ENCODE measurements at regions not wholly inside any gene's neighbourhood (a gene's known extent, or its start where the extent isn't known, plus 50 kb on each side); places are given as distances from the start of the nearest gene placed in this dataset.

DNA sequence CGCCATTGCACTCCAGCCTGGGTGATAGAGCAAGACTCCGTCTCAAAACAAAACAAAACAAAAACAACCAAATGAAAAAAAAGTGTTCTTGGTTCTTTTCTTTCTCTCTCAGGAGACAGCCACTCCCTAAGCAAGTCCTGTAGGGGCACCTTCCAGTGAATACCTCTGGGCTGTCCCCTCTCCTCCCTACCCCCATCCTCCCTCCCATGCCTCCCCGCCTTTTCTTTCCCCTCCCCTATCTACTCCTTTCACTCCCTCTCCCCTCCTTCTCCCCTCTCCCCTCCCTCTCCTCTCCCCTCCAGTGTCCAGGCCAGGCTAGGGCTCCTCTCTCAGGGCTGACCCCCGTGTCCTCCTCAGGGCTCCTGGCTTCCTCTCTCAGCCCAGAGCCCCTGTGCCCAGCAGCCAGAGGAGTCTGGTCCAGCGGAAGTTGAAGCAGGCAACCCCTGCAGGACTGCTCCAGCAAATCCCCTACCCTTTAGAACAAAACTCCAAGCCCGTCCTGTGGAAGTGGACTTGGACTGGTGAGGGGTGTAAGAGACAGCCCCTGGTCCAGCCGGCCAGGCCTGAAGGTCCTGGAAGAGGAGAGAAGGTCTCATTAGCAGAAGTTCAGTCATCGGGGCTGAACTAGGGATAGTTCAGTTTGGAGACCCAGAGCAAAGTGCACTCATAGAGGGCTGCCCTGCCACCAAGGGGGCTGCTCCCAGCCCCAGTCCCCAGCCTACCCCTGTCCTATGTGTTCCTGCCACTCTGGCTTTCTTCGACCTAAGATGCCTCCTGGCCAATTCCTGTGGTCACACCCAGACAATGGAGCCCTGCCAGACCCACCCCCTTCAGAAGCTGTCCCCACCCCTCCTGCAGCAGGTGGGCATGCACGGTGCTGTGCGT lies 79.8 kb upstream of the IQSEC1 start:
- DNase-seq, result no peak

GRCh38 chr3:13150624-13151023 lies 77.4 kb upstream of the IQSEC1 start:
- DNase-seq, result no peak
- H3K4me3 ChIP-seq, result no peak overlapping the region
- intact Hi-C loops (cut with DNase I; ENCODE audit: low total_unique reads), result no loop called here
- TF ChIP-seq, protein P1, sequence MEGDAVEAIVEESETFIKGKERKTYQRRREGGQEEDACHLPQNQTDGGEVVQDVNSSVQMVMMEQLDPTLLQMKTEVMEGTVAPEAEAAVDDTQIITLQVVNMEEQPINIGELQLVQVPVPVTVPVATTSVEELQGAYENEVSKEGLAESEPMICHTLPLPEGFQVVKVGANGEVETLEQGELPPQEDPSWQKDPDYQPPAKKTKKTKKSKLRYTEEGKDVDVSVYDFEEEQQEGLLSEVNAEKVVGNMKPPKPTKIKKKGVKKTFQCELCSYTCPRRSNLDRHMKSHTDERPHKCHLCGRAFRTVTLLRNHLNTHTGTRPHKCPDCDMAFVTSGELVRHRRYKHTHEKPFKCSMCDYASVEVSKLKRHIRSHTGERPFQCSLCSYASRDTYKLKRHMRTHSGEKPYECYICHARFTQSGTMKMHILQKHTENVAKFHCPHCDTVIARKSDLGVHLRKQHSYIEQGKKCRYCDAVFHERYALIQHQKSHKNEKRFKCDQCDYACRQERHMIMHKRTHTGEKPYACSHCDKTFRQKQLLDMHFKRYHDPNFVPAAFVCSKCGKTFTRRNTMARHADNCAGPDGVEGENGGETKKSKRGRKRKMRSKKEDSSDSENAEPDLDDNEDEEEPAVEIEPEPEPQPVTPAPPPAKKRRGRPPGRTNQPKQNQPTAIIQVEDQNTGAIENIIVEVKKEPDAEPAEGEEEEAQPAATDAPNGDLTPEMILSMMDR (IDR thresholded peaks at IDR 0.05), result no peak
- TF ChIP-seq POLR2A (IDR thresholded peaks at IDR 0.05), result no peak
- no peak overlapping the region for H3K27ac ChIP-seq
- peaks cover 0 to 5% of the 10 kb centered on the region in 2 donors for H3K9me3 ChIP-seq
- H3K36me3 ChIP-seq, result no peaks in the 10 kb centered on the region
- H3K4me1 ChIP-seq, result no peaks in the 10 kb centered on the region
- H3K27me3 ChIP-seq, result no peaks in the 10 kb centered on the region

More for the DNA sequence above, 79.8 kb upstream of the IQSEC1 start:
- no peaks in the 10 kb centered on the region for H3K4me1 ChIP-seq
- H3K27ac ChIP-seq, result no peak overlapping the region
- intact Hi-C loops (cut with DNase I; ENCODE audit: low total_unique reads), result no loop called here
- H3K27me3 ChIP-seq, result no peaks in the 10 kb centered on the region
- TF ChIP-seq, protein P1 (IDR thresholded peaks at IDR 0.05), result no peak
- no peak for TF ChIP-seq POLR2A (IDR thresholded peaks at IDR 0.05)
- H3K4me3 ChIP-seq, result no peak overlapping the region
- H3K36me3 ChIP-seq, result no peaks in the 10 kb centered on the region
- H3K9me3 ChIP-seq, result peaks cover 0 to 7% of the 10 kb centered on the region in 2 donors

- TF ChIP-seq POLR2A (IDR thresholded peaks at IDR 0.05), result no peak
- TF ChIP-seq, protein P1 (IDR thresholded peaks at IDR 0.05), result no peak
Observed at GRCh38 chr3:13149330-13150108, 76.3 kb upstream of the IQSEC1 start.

DNA sequence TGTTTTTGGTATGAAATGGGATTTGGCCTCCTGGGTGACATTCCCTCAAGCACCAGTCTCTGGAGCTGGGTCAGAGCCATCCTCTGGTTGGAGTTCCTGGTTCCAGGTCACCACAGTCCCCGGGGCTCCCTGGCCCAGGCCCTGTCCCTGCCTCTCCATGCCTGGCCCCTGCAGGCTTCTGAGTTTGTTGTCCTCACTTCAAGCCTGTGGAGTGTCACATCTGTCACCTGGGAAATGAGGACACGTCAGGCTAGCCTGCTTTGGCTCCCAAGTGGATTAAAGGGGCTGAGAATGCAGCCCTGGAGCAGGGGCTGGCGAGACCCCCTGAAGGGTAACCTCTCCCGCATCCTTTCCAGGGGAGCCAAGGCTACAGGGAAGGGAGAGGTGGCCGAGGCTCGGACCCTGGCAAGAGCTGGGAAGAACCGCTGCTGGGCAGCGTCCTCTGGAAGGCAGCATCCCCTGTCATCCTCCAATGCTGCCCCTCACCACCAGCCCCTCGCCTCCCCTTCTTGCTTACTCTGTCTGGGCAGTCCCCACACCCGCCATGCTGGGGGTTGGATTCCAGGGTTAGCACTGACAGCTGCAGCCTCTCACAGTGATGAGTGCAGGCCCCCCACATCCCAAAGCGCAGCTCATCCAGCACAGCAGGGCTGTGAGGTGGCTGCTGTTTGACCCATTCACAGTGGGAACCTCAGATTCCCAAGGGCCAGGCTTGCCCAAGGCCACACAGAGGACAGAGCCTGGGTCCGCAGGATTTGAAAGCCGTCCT lies 75.5 kb upstream of the IQSEC1 start:
- DNase-seq, result no peak
- Histone ChIP-seq H3K27me3 (no peaks in the 10 kb centered on the region), H3K4me3 (no peak overlapping the region), H3K27ac (no peak overlapping the region), H3K4me1 (no peaks in the 10 kb centered on the region), H3K9me3 (no peaks in the 10 kb centered on the region), H3K36me3 (no peaks in the 10 kb centered on the region)
- intact Hi-C loops (cut with DNase I; ENCODE audit: low total_unique reads), result no loop called here
- TF ChIP-seq POLR2A (IDR thresholded peaks at IDR 0.05), result no peak
- TF ChIP-seq, protein P1 (IDR thresholded peaks at IDR 0.05), result no peak

More at GRCh38 chr3:13149330-13150108, 76.3 kb upstream of the IQSEC1 start:
- no peaks in the 10 kb centered on the region for H3K36me3 ChIP-seq
- DNase-seq, result no peak
- H3K9me3 ChIP-seq, result no peaks in the 10 kb centered on the region
- intact Hi-C loops (cut with DNase I; ENCODE audit: low total_unique reads), result no loop called here
- H3K27ac ChIP-seq, result no peak overlapping the region
- H3K4me3 ChIP-seq, result no peak overlapping the region
- H3K27me3 ChIP-seq, result no peaks in the 10 kb centered on the region
- no peaks in the 10 kb centered on the region for H3K4me1 ChIP-seq

All from uterus (tissue), 3 donors.